ENCODE measurements at regions not wholly inside any gene's neighbourhood (a gene's known extent, or its start where the extent isn't known, plus 50 kb on each side); places are given as distances from the start of the nearest gene placed in this dataset.

DNA sequence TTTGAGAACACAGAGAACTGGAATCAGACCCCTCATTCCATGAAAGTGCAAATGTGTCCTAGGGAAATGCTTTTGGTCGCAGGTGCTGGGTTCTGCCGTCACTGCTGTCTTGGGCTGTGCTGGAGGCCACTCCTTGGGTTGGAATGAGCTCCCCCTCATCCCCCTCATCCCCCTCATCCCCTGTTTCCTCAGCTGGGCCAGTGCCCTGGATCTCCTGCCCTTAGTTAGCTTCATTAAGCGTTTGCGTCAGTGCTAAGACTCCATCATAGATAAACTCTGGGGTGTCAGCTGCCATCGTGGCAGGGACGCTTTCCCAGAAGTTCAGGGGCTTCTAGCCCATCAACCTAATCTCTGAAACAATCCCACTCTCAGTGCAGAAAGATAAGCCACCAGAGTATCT, 97.1 kb upstream of the ZNF516 start:
- Histone ChIP-seq H3K79me1 (ENCODE audit: low read depth in 1 of 2, low read length in 2 of 2) (no peaks in the 10 kb centered on the region), H4K20me1 (ENCODE audit: insufficient read depth, low read length) (no peaks in the 10 kb centered on the region), H3K4me2 (ENCODE audit: low read depth, low read length) (no peak overlapping the region), H2AK9ac (replicated peaks; ENCODE audit: low read depth, low read length, poor library complexity) (no peak overlapping the region), H3K14ac (replicated peaks; ENCODE audit: low read depth, low read length) (no peak overlapping the region), H3K56ac (ENCODE audit: extremely low read depth, insufficient read depth, low read length) (no peak overlapping the region), H3K4me1 (ENCODE audit: control insufficient read depth, insufficient read depth, low read length) (peaks cover 7% of the 10 kb centered on the region; the same call in 1 of the 2 replicates), H4K8ac (ENCODE audit: low read depth in 2 of 2, low read length in 2 of 2) (no peak overlapping the region), H3K18ac (ENCODE audit: low read depth, low read length) (no peak overlapping the region), H2BK5ac (ENCODE audit: low read depth, low read length, poor library complexity, severe bottlenecking) (no peak overlapping the region), H4K5ac (ENCODE audit: low read depth, low read length) (no peak overlapping the region), H3K36me3 (ENCODE audit: control insufficient read depth, insufficient read depth, low read length) (no peaks in the 10 kb centered on the region), H2BK15ac (ENCODE audit: low read depth, low read length) (no peak overlapping the region), H3K9me1 (ENCODE audit: insufficient read depth, low read length) (peaks cover 3% of the 10 kb centered on the region), H3K27me3 (ENCODE audit: control insufficient read depth, insufficient read depth, low read length) (peaks cover 2% of the 10 kb centered on the region; the same call in 1 of the 2 replicates), H3K9ac (ENCODE audit: low read depth, low read length) (no peak overlapping the region), H2AK5ac (ENCODE audit: low read depth, low read length) (no peak overlapping the region), H2AFZ (replicated peaks; ENCODE audit: low read length, poor library complexity) (no peak overlapping the region), H3K4me3 (ENCODE audit: insufficient read depth, low read depth, low read length) (no peak overlapping the region), H2BK120ac (ENCODE audit: low read depth, low read length) (no peak overlapping the region), H4K91ac (ENCODE audit: insufficient read depth, low read depth, low read length) (no peak overlapping the region), H3K4ac (ENCODE audit: low read depth, low read length) (no peak overlapping the region), H2BK20ac (ENCODE audit: low read depth, low read length) (no peak overlapping the region), H3K23ac (ENCODE audit: low read depth, low read length) (no peak overlapping the region), H3K27ac (ENCODE audit: insufficient read depth, low read length) (no peak overlapping the region), H3K9me3 (ENCODE audit: control insufficient read depth, insufficient read depth, low read length) (no peaks in the 10 kb centered on the region)
- ChIA-PET POLR2A (ENCODE audit: unreplicated experiment) (no interaction called here), CTCF (no interaction called here)
- intact Hi-C loops (cut with micrococcal nuclease) (no loop called here), in situ Hi-C loops (cut with MboI; ENCODE audit: low sequenced_read_pairs) (no loop called here), dilution Hi-C loops (cut with HindIII; ENCODE audit: low sequenced_read_pairs, unreplicated experiment) (no loop called here)
- TF ChIP-seq RCOR1 (IDR thresholded peaks at IDR 0.05; ENCODE audit: insufficient replicate concordance, low read length) (no peak), BHLHE40 (IDR thresholded peaks at IDR 0.05; ENCODE audit: low read depth, low read length) (no peak), FOS (IDR thresholded peaks at IDR 0.05; ENCODE audit: low read depth, low read length) (no peak), CHD1 (IDR thresholded peaks at IDR 0.05; ENCODE audit: low read depth, low read length) (no peak), SMC3 (IDR thresholded peaks at IDR 0.05; ENCODE audit: low read depth, low read length) (no peak), RFX5 (IDR thresholded peaks at IDR 0.05; ENCODE audit: low read depth, low read length) (no peak), POLR2A (IDR thresholded peaks at IDR 0.05; ENCODE audit: low read depth, low read length) (no peak), CEBPB (IDR thresholded peaks at IDR 0.05; ENCODE audit: low read depth, low read length) (no peak), MXI1 (IDR thresholded peaks at IDR 0.05; ENCODE audit: borderline replicate concordance, low read depth, low read length) (no peak), MAFK (IDR thresholded peaks at IDR 0.05; ENCODE audit: low read depth, low read length) (no peak), NFE2L2 (IDR thresholded peaks at IDR 0.05; ENCODE audit: low read depth, low read length) (no peak)
- TF ChIP-seq, protein P1, sequence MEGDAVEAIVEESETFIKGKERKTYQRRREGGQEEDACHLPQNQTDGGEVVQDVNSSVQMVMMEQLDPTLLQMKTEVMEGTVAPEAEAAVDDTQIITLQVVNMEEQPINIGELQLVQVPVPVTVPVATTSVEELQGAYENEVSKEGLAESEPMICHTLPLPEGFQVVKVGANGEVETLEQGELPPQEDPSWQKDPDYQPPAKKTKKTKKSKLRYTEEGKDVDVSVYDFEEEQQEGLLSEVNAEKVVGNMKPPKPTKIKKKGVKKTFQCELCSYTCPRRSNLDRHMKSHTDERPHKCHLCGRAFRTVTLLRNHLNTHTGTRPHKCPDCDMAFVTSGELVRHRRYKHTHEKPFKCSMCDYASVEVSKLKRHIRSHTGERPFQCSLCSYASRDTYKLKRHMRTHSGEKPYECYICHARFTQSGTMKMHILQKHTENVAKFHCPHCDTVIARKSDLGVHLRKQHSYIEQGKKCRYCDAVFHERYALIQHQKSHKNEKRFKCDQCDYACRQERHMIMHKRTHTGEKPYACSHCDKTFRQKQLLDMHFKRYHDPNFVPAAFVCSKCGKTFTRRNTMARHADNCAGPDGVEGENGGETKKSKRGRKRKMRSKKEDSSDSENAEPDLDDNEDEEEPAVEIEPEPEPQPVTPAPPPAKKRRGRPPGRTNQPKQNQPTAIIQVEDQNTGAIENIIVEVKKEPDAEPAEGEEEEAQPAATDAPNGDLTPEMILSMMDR (conservative IDR thresholded peaks at IDR 0.05; ENCODE audit: low read depth, low read length), result no peak
- TF ChIP-seq, protein P2, sequence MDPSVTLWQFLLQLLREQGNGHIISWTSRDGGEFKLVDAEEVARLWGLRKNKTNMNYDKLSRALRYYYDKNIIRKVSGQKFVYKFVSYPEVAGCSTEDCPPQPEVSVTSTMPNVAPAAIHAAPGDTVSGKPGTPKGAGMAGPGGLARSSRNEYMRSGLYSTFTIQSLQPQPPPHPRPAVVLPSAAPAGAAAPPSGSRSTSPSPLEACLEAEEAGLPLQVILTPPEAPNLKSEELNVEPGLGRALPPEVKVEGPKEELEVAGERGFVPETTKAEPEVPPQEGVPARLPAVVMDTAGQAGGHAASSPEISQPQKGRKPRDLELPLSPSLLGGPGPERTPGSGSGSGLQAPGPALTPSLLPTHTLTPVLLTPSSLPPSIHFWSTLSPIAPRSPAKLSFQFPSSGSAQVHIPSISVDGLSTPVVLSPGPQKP (IDR thresholded peaks at IDR 0.05; ENCODE audit: borderline replicate concordance, low read depth, low read length), result no peak
- WGBS, 2 experiments (ENCODE audit: extremely low coverage in 2 of 2, insufficient read length in 1 of 2), result 59% methylated on average over 4 of the region's 6 CpGs; no CpG with 5 or more reads in 1 of the 2 experiments
- no peak for DNase-seq
- no peak for ATAC-seq (ENCODE audit: low read depth)
- no TSS peak for BruUV-seq (replicated peaks)

Measured in IMR-90 (cell line).